MCF 10A (cell line): ENCODE measurements at regions not wholly inside any gene's neighbourhood (a gene's known extent, or its start where the extent isn't known, plus 50 kb on each side); places are given as distances from the start of the nearest gene placed in this dataset.

Source experiments
- BruUV-seq: library from RNA; stranded (reverse); fragments of 400-500 nt; replicated peaks from 2 replicates; lab custom pipeline; 2021; lab: Mats Ljungman, UMichigan
- CTCF ChIA-PET: fragments of 300-600 bp; sonication (Branson Sonifier 250); formaldehyde crosslinking; extraction: SDS; loops from one replicate; lab custom pipeline; 2021; ENCODE audit warnings: antibody characterized with exemption, inconsistent platforms; lab: Yijun Ruan, JAX
- POLR2A ChIA-PET: fragments of 300-600, 350-650 bp; sonication (Branson Sonifier 250); formaldehyde crosslinking; extraction: SDS; loops from one replicate; lab custom pipeline; 2020; ENCODE audit warnings: antibody characterized with exemption, inconsistent platforms; lab: Yijun Ruan, JAX
- DNase-seq: peaks from one replicate; pipeline ENCODE4 v3.0.0-alpha.2; 2018; ENCODE audit not compliant: unreplicated experiment
- H3K27ac Mint-ChIP-seq: one replicate; pipeline ENCODE4 v1.8.0; 2022; ENCODE audit warnings: mild to moderate bottlenecking, low read depth, mixed read lengths; ENCODE audit not compliant: unreplicated experiment
- H3K27me3 Mint-ChIP-seq: one replicate; pipeline ENCODE4 v1.8.0; 2022; ENCODE audit warnings: mixed read lengths; ENCODE audit not compliant: insufficient read depth, unreplicated experiment
- H3K36me3 Mint-ChIP-seq: one replicate; pipeline ENCODE4 v1.8.0; 2022; ENCODE audit warnings: mild to moderate bottlenecking, moderate library complexity, mixed read lengths; ENCODE audit not compliant: insufficient read depth, unreplicated experiment
- H3K4me1 Mint-ChIP-seq: one replicate; pipeline ENCODE4 v1.8.0; 2022; ENCODE audit warnings: mixed read lengths; ENCODE audit not compliant: insufficient read depth, unreplicated experiment
- H3K4me3 Mint-ChIP-seq: one replicate; pipeline ENCODE4 v1.8.0; 2022; ENCODE audit warnings: mild to moderate bottlenecking, moderate library complexity, mixed read lengths; ENCODE audit not compliant: unreplicated experiment
- H3K9me3 Mint-ChIP-seq: one replicate; pipeline ENCODE4 v1.8.0; 2022; ENCODE audit warnings: mixed read lengths; ENCODE audit not compliant: unreplicated experiment
- intact Hi-C: fragments of 100-400 bp; cut with micrococcal nuclease; formaldehyde crosslinking; loops from 2 replicates; pipeline ENCODE4 v1.14.1; 2022
- TF ChIP-seq, protein P1 (sequence below): fragments of 200-600 bp; IDR thresholded peaks from one replicate; pipeline ENCODE4 v1.8.0; 2022; ENCODE audit warnings: antibody characterized with exemption, mild to moderate bottlenecking; ENCODE audit not compliant: unreplicated experiment

DNA sequence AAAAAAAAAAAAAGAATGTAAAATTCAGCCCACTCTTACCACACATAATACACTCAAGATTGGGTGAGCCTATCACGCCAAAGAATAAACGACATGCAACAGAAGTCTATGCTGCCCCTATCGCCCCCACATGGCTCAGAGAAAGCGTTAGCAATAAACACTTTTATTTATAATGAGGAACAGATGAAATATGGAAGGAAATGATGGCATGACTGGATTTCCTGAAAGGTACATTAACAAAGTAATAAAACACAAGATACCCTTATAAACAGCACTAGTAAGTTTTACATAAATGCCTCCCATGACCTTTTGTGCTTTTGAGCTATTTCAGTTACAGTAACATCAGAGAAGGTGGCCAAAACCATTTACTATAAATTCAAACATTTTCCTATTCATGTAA lies 71.4 kb upstream of the SCAF8 start:
- CTCF ChIA-PET: no interaction called here
- H3K27me3 Mint-ChIP-seq: no peaks in the 10 kb centered on the region
- peaks cover 7% of the 10 kb centered on the region for H3K36me3 Mint-ChIP-seq
- intact Hi-C loops: no loop called here
- no peak overlapping the region for H3K27ac Mint-ChIP-seq
- H3K4me3 Mint-ChIP-seq: no peak overlapping the region
- no TSS peak for BruUV-seq
- no peak for DNase-seq
- POLR2A ChIA-PET: no interaction called here
- TF ChIP-seq, protein P1, sequence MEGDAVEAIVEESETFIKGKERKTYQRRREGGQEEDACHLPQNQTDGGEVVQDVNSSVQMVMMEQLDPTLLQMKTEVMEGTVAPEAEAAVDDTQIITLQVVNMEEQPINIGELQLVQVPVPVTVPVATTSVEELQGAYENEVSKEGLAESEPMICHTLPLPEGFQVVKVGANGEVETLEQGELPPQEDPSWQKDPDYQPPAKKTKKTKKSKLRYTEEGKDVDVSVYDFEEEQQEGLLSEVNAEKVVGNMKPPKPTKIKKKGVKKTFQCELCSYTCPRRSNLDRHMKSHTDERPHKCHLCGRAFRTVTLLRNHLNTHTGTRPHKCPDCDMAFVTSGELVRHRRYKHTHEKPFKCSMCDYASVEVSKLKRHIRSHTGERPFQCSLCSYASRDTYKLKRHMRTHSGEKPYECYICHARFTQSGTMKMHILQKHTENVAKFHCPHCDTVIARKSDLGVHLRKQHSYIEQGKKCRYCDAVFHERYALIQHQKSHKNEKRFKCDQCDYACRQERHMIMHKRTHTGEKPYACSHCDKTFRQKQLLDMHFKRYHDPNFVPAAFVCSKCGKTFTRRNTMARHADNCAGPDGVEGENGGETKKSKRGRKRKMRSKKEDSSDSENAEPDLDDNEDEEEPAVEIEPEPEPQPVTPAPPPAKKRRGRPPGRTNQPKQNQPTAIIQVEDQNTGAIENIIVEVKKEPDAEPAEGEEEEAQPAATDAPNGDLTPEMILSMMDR: no peak
- no peaks in the 10 kb centered on the region for H3K9me3 Mint-ChIP-seq
- no peaks in the 10 kb centered on the region for H3K4me1 Mint-ChIP-seq

GRCh38 chr6:154664287-154664686 lies 68.9 kb upstream of the SCAF8 start:
- no peak overlapping the region for H3K27ac Mint-ChIP-seq
- ChIA-PET CTCF (no interaction called here), POLR2A (interaction anchor here (0.6 kb wide), 1 partner anchor 131 kb away, joined by 3 read pairs; no protein-coding TSS in a partner anchor)
- peaks cover 7% of the 10 kb centered on the region for H3K36me3 Mint-ChIP-seq
- BruUV-seq: no TSS peak
- H3K9me3 Mint-ChIP-seq: no peaks in the 10 kb centered on the region
- intact Hi-C loops: no loop called here
- DNase-seq: no peak
- no peaks in the 10 kb centered on the region for H3K4me1 Mint-ChIP-seq
- H3K4me3 Mint-ChIP-seq: no peak overlapping the region
- H3K27me3 Mint-ChIP-seq: no peaks in the 10 kb centered on the region
- TF ChIP-seq, protein P1: no peak

DNA sequence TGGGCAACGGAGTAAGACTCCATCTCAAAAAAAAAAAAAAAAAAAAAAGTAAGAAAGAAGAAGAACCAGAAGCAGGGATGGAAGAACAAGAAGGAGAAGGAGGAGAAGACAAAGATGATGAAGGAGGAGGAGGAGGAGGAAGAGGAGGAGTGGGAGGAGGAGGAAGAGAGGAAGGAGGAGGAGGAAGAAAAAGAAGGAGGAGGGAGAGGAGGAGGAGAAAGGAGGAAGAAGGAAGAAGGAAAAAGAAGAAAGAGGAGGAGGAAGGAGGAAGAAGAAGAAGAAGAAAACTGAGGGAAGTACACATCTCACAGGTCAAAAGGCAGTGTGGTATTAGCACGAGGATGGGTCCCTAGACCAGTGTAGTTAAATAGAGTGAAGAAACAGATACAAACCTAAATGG lies 65.1 kb upstream of the SCAF8 start:
- Mint-ChIP-seq H3K9me3 (no peaks in the 10 kb centered on the region), H3K36me3 (peaks cover 7% of the 10 kb centered on the region), H3K27ac (no peak overlapping the region), H3K27me3 (no peaks in the 10 kb centered on the region), H3K4me1 (no peaks in the 10 kb centered on the region), H3K4me3 (no peak overlapping the region)
- TF ChIP-seq, protein P1: no peak
- no TSS peak for BruUV-seq
- ChIA-PET CTCF (interaction anchor here (0.7 kb wide), 1 partner anchor 257 kb away, joined by 7 read pairs; no protein-coding TSS in a partner anchor), POLR2A (interaction anchor here (0.6 kb wide), 1 partner anchor 591 kb away, joined by 3 read pairs; no protein-coding TSS in a partner anchor)
- no peak for DNase-seq
- intact Hi-C loops: no loop called here

- no TSS peak for BruUV-seq
- Mint-ChIP-seq H3K4me1 (no peaks in the 10 kb centered on the region), H3K27ac (no peak overlapping the region)
These were observed 61.1 kb upstream of the SCAF8 start for GRCh38 chr6:154672086-154672485.

More at GRCh38 chr6:154672086-154672485, 61.1 kb upstream of the SCAF8 start:
- no peaks in the 10 kb centered on the region for H3K27me3 Mint-ChIP-seq
- no peak for DNase-seq
- CTCF ChIA-PET: interaction anchor here (0.6 to 8.2 kb wide), 3 partner anchors 10 to 684 kb away, joined by 3 to 140 read pairs (median 4); no protein-coding TSS in a partner anchor
- POLR2A ChIA-PET: no interaction called here
- no peaks in the 10 kb centered on the region for H3K9me3 Mint-ChIP-seq
- intact Hi-C loops: loop anchor here (10.0 kb wide), 1 partner anchor 397 kb away; no protein-coding TSS in a partner anchor
- H3K4me3 Mint-ChIP-seq: no peak overlapping the region
- H3K36me3 Mint-ChIP-seq: no peaks in the 10 kb centered on the region
- TF ChIP-seq, protein P1: no peak
